SHP77 (cell line): ENCODE measurements at regions not wholly inside any gene's neighbourhood (a gene's known extent, or its start where the extent isn't known, plus 50 kb on each side); places are given as distances from the start of the nearest gene placed in this dataset.
"Not testable (repeated sequence)": the region's sequence is repeated elsewhere in the genome, so short reads cannot be mapped to it uniquely, and the experiment has no call there.

Source experiments
- DNase-seq, 2 experiments: peaks; one replicate each; lab custom pipeline; 2025; lab: John Stamatoyannopoulos, UW

- no peak for DNase-seq
Observed at GRCh38 chr10:131363416-131363815, 51.9 kb upstream of the TCERG1L start.

GRCh38 chr10:131371571-131371970, 60.0 kb upstream of the TCERG1L start:
- DNase-seq = no peak

GRCh38 chr10:131381576-131381975, 70.1 kb upstream of the TCERG1L start:
- DNase-seq = no peak

- DNase-seq = not testable (repeated sequence)
Observed at GRCh38 chr10:131385161-131385872, 73.8 kb upstream of the TCERG1L start.

GRCh38 chr10:131387018-131387529, 75.6 kb upstream of the TCERG1L start:
- no peak for DNase-seq

- no peak for DNase-seq
Observed at GRCh38 chr10:131391936-131392335, 80.4 kb upstream of the TCERG1L start.

- DNase-seq = no peak
Observed at GRCh38 chr10:131396121-131397050, 84.9 kb upstream of the TCERG1L start.

- DNase-seq = no peak
Observed at GRCh38 chr10:131398166-131398565, 86.6 kb upstream of the TCERG1L start.

- no peak for DNase-seq
Observed at GRCh38 chr10:131399981-131400380, 88.5 kb upstream of the TCERG1L start.

- no peak for DNase-seq
Observed at GRCh38 chr10:131400513-131400912, 89.0 kb upstream of the TCERG1L start.

GRCh38 chr10:131402771-131403650, 91.5 kb upstream of the TCERG1L start:
- DNase-seq = no peak

- DNase-seq = no peak
Observed at GRCh38 chr10:131403936-131404335, 92.4 kb upstream of the TCERG1L start.

- no peak for DNase-seq
Observed at GRCh38 chr10:131404886-131405285, 93.4 kb upstream of the TCERG1L start.

GRCh38 chr10:131406676-131407392, 95.3 kb upstream of the TCERG1L start:
- no peak for DNase-seq

- DNase-seq = no peak
Observed at GRCh38 chr10:131418681-131419080, 107.2 kb upstream of the TCERG1L start.

- no peak for DNase-seq
Observed at GRCh38 chr10:131419797-131420196, 108.3 kb upstream of the TCERG1L start.

- no peak for DNase-seq
Observed at GRCh38 chr10:131420867-131421266, 109.3 kb upstream of the TCERG1L start.

- DNase-seq = no peak
Observed at GRCh38 chr10:131421381-131421780, 109.9 kb upstream of the TCERG1L start.

GRCh38 chr10:131422731-131423130, 111.2 kb upstream of the TCERG1L start:
- DNase-seq = no peak

GRCh38 chr10:131424053-131424452, 112.5 kb upstream of the TCERG1L start:
- no peak for DNase-seq

GRCh38 chr10:131424836-131425491, 113.4 kb upstream of the TCERG1L start:
- no peak for DNase-seq
